SK-N-MC (cell line): ENCODE measurements at regions not wholly inside any gene's neighbourhood (a gene's known extent, or its start where the extent isn't known, plus 50 kb on each side); places are given as distances from the start of the nearest gene placed in this dataset.

Experiments used
- EZH2 ChIP-seq: fragments of 200-600 bp; sonication (generic); IDR thresholded peaks from one replicate; pipeline ENCODE4 v1.6.1; 2017; ENCODE audit warnings: antibody characterized with exemption
- FOXP2 ChIP-seq: optimal IDR thresholded peaks from 2 replicates; pipeline ENCODE3; 2011; ENCODE audit warnings: mild to moderate bottlenecking, moderate library complexity; ENCODE audit not compliant: insufficient read depth; ENCODE audit errors: extremely low read length, control extremely low read depth
- POLR2AphosphoS5 ChIP-seq: IDR thresholded peaks from 2 replicates; pipeline ENCODE4 v1.6.1; 2012; ENCODE audit warnings: mild to moderate bottlenecking, low read depth, low read length, borderline replicate concordance

DNA sequence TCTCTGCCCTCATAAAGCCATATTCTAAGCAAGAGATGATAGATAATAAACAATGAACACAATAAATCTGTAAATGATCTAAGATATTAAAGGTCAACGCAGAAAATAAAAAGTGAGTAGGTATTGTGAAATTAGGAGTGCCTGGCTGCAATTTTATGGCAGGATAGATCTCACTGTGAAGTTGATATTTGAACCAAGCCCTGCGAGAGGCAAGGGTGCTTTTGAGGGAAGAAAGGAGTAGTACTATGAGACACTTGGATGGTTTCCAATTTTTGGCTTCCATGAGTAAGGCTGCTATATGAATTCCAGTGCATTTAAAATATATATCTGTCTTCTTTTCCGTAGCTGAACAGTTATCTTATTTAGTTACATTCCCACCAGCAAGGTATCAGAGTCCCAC is 720.0 kb upstream of the CNTN5 start:
- TF ChIP-seq EZH2 (no peak), POLR2AphosphoS5 (no peak), FOXP2 (no peak)
